SK-N-SH (cell line): ENCODE measurements at regions not wholly inside any gene's neighbourhood (a gene's known extent, or its start where the extent isn't known, plus 50 kb on each side); places are given as distances from the start of the nearest gene placed in this dataset.

ENCODE experiments used
- CTCF ChIP-seq: fragments of 200-600 bp; sonication (generic); IDR thresholded peaks from 2 replicates; pipeline ENCODE4 v1.6.1; 2017; ENCODE audit warnings: antibody characterized with exemption, mild to moderate bottlenecking, moderate library complexity
- EP300 ChIP-seq, 2 experiments: IDR thresholded peaks; 2 replicates each; pipeline versions ENCODE4 v1.4.0 to v1.6.1; 2012; ENCODE audit warnings: borderline replicate concordance in 1 of 2, low read depth in 1 of 2, low read length in 1 of 2

GRCh38 chr2:52703004-52703403, 1064.6 kb upstream of the CHAC2 start:
- no peak for TF ChIP-seq EP300 (IDR thresholded peaks at IDR 0.05; ENCODE audit: borderline replicate concordance in 1 of 2, low read depth in 1 of 2, low read length in 1 of 2)
- no peak for TF ChIP-seq CTCF
